Epithelial cell of proximal tubule (primary cell): ENCODE measurements at regions not wholly inside any gene's neighbourhood (a gene's known extent, or its start where the extent isn't known, plus 50 kb on each side); places are given as distances from the start of the nearest gene placed in this dataset.

Source experiments
- DNase-seq: peaks from one replicate; pipeline ENCODE4 v3.0.0-alpha.2; 2011; ENCODE audit warnings: low read depth
- H3K4me3 ChIP-seq: 2 replicates; pipeline ENCODE4 v1.5.1; 2011; ENCODE audit warnings: low read depth, mild to moderate bottlenecking, low read length
- TF ChIP-seq, protein P1 (sequence below): conservative IDR thresholded peaks from 2 replicates; pipeline ENCODE4 v1.5.1; 2012; ENCODE audit warnings: low read depth, mild to moderate bottlenecking, low read length

DNA sequence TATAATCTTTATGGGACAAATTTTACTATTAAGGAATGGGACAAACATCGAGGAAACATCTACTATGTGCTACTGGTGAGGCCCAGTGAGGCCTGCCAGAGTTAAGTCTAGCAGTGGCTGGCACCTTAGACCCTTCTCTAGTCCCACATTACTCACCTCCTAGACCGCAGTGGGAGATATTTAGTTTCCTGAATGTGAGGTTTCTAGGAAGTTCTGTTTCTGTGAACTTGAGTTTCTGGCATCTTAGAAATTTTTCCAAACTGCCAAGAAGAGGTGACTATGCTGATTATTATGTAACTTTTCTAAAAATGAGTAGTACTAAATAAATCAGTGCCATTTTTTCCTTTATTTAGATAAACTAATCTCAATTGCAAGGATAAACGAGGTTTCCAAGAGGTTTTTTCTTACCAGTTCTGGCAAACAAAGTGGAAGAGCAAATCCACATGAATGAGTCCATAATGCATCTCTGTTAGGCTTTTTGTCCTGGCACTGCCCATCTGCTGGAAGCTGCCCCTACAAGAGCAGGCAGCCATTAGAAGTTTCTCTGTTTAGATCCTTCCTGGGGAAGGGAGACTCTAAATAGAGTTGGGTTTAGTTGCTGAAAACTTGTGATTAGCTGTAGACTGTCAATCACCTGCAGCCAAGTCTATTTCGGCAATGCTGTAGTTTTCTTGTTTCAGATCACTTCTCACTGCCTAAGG is 348.7 kb downstream of the MAN2A1 start:
- DNase-seq, result no peak
- TF ChIP-seq, protein P1, sequence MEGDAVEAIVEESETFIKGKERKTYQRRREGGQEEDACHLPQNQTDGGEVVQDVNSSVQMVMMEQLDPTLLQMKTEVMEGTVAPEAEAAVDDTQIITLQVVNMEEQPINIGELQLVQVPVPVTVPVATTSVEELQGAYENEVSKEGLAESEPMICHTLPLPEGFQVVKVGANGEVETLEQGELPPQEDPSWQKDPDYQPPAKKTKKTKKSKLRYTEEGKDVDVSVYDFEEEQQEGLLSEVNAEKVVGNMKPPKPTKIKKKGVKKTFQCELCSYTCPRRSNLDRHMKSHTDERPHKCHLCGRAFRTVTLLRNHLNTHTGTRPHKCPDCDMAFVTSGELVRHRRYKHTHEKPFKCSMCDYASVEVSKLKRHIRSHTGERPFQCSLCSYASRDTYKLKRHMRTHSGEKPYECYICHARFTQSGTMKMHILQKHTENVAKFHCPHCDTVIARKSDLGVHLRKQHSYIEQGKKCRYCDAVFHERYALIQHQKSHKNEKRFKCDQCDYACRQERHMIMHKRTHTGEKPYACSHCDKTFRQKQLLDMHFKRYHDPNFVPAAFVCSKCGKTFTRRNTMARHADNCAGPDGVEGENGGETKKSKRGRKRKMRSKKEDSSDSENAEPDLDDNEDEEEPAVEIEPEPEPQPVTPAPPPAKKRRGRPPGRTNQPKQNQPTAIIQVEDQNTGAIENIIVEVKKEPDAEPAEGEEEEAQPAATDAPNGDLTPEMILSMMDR, result no peak
- no peak overlapping the region for H3K4me3 ChIP-seq

- TF ChIP-seq, protein P1, result peak; percentile 26
- H3K4me3 ChIP-seq, result no peak overlapping the region
- DNase-seq, result no peak
Measured at GRCh38 chr5:110040178-110040577, 350.5 kb downstream of the MAN2A1 start.

GRCh38 chr5:110043025-110043424 is 353.3 kb downstream of the MAN2A1 start:
- no peak overlapping the region for H3K4me3 ChIP-seq
- TF ChIP-seq, protein P1, result no peak
- DNase-seq, result no peak

- TF ChIP-seq, protein P1, result peak; percentile 55
- DNase-seq, result no peak
Measured at GRCh38 chr5:110045158-110045557, 355.4 kb downstream of the MAN2A1 start.

GRCh38 chr5:110048491-110048890 is 358.8 kb downstream of the MAN2A1 start:
- no peak for DNase-seq
- TF ChIP-seq, protein P1, result no peak
- no peak overlapping the region for H3K4me3 ChIP-seq

More at GRCh38 chr5:110045158-110045557, 355.4 kb downstream of the MAN2A1 start:
- H3K4me3 ChIP-seq, result no peak overlapping the region

DNA sequence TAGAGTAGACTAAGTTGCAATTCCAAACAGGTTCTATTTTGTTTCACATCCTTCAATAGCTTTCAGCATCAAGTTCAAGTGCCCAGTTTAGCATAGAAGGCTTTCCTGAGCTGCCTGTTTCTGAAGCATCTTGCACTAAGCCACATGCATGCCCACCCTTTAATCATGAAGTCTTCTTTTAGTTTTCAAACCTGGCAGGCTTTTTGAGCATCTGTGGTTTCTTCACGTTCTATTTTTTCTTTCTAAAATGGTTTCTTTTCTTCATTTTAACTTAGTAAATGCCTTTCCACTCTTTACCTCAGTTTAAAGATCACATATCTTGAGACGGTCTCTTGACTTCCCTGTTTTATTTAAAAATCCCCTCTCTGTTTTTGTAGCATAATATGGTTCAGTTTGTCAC is 360.1 kb downstream of the MAN2A1 start:
- TF ChIP-seq, protein P1, result no peak
- no peak overlapping the region for H3K4me3 ChIP-seq
- DNase-seq, result no peak

DNA sequence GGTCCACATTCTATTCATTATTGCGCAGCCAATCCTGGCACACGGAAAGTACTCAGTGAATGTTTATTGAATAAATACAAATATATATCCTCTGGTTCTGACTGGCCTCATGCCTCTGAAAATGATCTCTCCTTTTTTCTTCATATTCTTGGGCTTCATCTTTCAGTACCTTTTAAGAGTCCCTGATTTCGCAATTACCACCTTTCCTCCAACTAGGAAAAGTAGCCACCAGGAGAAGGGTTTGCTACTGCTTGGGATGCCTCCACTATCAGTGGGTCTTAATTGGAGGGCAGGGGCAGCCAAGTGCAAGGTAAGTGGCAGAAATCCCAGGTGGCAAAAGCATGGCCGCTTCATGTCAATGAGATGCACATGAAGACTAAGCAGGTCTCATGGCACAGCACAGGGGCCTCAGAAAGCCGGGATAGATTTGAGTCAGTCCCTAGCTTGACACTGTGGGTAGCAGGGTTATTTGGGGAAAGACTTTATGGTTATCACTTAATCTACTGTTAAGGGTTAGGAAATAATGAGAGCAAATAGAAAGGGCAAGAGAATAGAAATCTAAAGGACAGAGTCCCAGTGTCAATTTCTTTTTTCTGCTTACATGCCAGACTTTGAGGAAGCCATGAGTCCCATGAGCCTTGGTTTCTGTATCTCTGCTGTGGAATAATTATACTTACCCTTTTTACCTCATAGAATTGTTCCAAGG is 361.1 kb downstream of the MAN2A1 start:
- H3K4me3 ChIP-seq, result no peak overlapping the region
- TF ChIP-seq, protein P1, result no peak
- no peak for DNase-seq
